OCI-M1 (cell line): ENCODE measurements at regions not wholly inside any gene's neighbourhood (a gene's known extent, or its start where the extent isn't known, plus 50 kb on each side); places are given as distances from the start of the nearest gene placed in this dataset.

Experiments
- DNase-seq: peaks from one replicate; lab custom pipeline; 2025; lab: John Stamatoyannopoulos, UW

- DNase-seq = peak; percentile 5
Observed at GRCh38 chr12:4223273-4223845, 50.2 kb upstream of the CCND2 start.

GRCh38 chr12:4221258-4221620, 52.3 kb upstream of the CCND2 start:
- peak; percentile 53 for DNase-seq

- DNase-seq = peak; percentile 53
Observed at GRCh38 chr12:4220536-4221257, 52.9 kb upstream of the CCND2 start.

GRCh38 chr12:4217091-4217490, 56.5 kb upstream of the CCND2 start:
- no peak for DNase-seq

GRCh38 chr12:4216187-4216927, 57.2 kb upstream of the CCND2 start:
- no peak for DNase-seq

- DNase-seq = peak; percentile 97
Observed at GRCh38 chr12:4215229-4216186, 58.1 kb upstream of the CCND2 start.

- DNase-seq = no peak
Observed at GRCh38 chr12:4214877-4215228, 58.7 kb upstream of the CCND2 start.

- no peak for DNase-seq
Observed at GRCh38 chr12:4213471-4213870, 60.1 kb upstream of the CCND2 start.

GRCh38 chr12:4212845-4213244, 60.7 kb upstream of the CCND2 start:
- no peak for DNase-seq

GRCh38 chr12:4211372-4211771, 62.2 kb upstream of the CCND2 start:
- DNase-seq = no peak

- DNase-seq = no peak
Observed at GRCh38 chr12:4210183-4210582, 63.4 kb upstream of the CCND2 start.

- no peak for DNase-seq
Observed at GRCh38 chr12:4206470-4206869, 67.1 kb upstream of the CCND2 start.

GRCh38 chr12:4203772-4204376, 69.7 kb upstream of the CCND2 start:
- peak; percentile 17 for DNase-seq

GRCh38 chr12:4202918-4203317, 70.6 kb upstream of the CCND2 start:
- no peak for DNase-seq

- no peak for DNase-seq
Observed at GRCh38 chr12:4202487-4202886, 71.1 kb upstream of the CCND2 start.

- DNase-seq = no peak
Observed at GRCh38 chr12:4201333-4202100, 72.0 kb upstream of the CCND2 start.

GRCh38 chr12:4197922-4198763, 75.4 kb upstream of the CCND2 start:
- DNase-seq = no peak

- DNase-seq = no peak
Observed at GRCh38 chr12:4196805-4197420, 76.6 kb upstream of the CCND2 start.

- DNase-seq = no peak
Observed at GRCh38 chr12:4194668-4195067, 78.9 kb upstream of the CCND2 start.

- no peak for DNase-seq
Observed at GRCh38 chr12:4193821-4194220, 79.7 kb upstream of the CCND2 start.
